AG04449 (cell line): ENCODE measurements at regions not wholly inside any gene's neighbourhood (a gene's known extent, or its start where the extent isn't known, plus 50 kb on each side); places are given as distances from the start of the nearest gene placed in this dataset.

Experiments
- CTCF ChIA-PET: fragments of 350-600 bp; formaldehyde crosslinking; extraction: SDS; loops from one replicate; lab custom pipeline; 2021; ENCODE audit warnings: antibody characterized with exemption; lab: Yijun Ruan, JAX
- POLR2A ChIA-PET: fragments of 400-600, 350-600 bp; formaldehyde crosslinking; extraction: SDS; loops from one replicate; lab custom pipeline; 2020; ENCODE audit warnings: antibody characterized with exemption, inconsistent platforms; lab: Yijun Ruan, JAX
- DNase-seq: peaks from one replicate; pipeline ENCODE4 v3.0.0-alpha.2; 2010; ENCODE audit warnings: low read depth, low spot score
- H3K4me3 ChIP-seq: 2 replicates; pipeline ENCODE4 v1.5.1; 2011; ENCODE audit warnings: low read depth, mild to moderate bottlenecking, control low read depth, low read length
- CTCF ChIP-seq: IDR thresholded peaks from one replicate; pipeline ENCODE4 v1.5.1; 2011; ENCODE audit warnings: mild to moderate bottlenecking, moderate library complexity, low read length, control low read depth, inconsistent platforms; ENCODE audit not compliant: insufficient read depth; ENCODE audit errors: missing control alignments

- CTCF ChIA-PET, result no interaction called here
- no peak for TF ChIP-seq CTCF
- H3K4me3 ChIP-seq, result no peak overlapping the region
- no peak for DNase-seq
- POLR2A ChIA-PET, result no interaction called here
Measured at GRCh38 chr7:125661677-125662076, 732.1 kb upstream of the POT1 start.

- H3K4me3 ChIP-seq, result no peak overlapping the region
- ChIA-PET CTCF (no interaction called here), POLR2A (no interaction called here)
- TF ChIP-seq CTCF, result no peak
- DNase-seq, result no peak
Measured at GRCh38 chr7:125661006-125661405, 731.4 kb upstream of the POT1 start.

- TF ChIP-seq CTCF, result no peak
- CTCF ChIA-PET, result no interaction called here
- POLR2A ChIA-PET, result no interaction called here
- no peak overlapping the region for H3K4me3 ChIP-seq
- no peak for DNase-seq
Measured at GRCh38 chr7:125654076-125654475, 724.5 kb upstream of the POT1 start.

GRCh38 chr7:125651823-125652528 lies 722.4 kb upstream of the POT1 start:
- CTCF ChIA-PET, result no interaction called here
- POLR2A ChIA-PET, result no interaction called here
- DNase-seq, result no peak
- no peak for TF ChIP-seq CTCF
- H3K4me3 ChIP-seq, result no peak overlapping the region

GRCh38 chr7:125648543-125648942 lies 718.9 kb upstream of the POT1 start:
- ChIA-PET CTCF (no interaction called here), POLR2A (no interaction called here)
- no peak for TF ChIP-seq CTCF
- no peak for DNase-seq
- no peak overlapping the region for H3K4me3 ChIP-seq

- no peak for DNase-seq
- POLR2A ChIA-PET, result no interaction called here
- no peak for TF ChIP-seq CTCF
- H3K4me3 ChIP-seq, result no peak overlapping the region
- CTCF ChIA-PET, result no interaction called here
Measured at GRCh38 chr7:125645770-125646169, 716.1 kb upstream of the POT1 start.
